AG10803 (cell line): ENCODE measurements at regions not wholly inside any gene's neighbourhood (a gene's known extent, or its start where the extent isn't known, plus 50 kb on each side); places are given as distances from the start of the nearest gene placed in this dataset.

ENCODE experiments used
- DNase-seq: peaks from one replicate; pipeline ENCODE4 v3.0.0; 2010; ENCODE audit warnings: low read depth
- H3K4me3 ChIP-seq: 2 replicates; pipeline ENCODE4 v1.5.1; 2011; ENCODE audit warnings: mild to moderate bottlenecking, low read length, control low read depth
- CTCF ChIP-seq: conservative IDR thresholded peaks from 2 replicates; pipeline ENCODE4 v1.5.1; 2011; ENCODE audit warnings: mild to moderate bottlenecking, low read length, control low read depth, inconsistent platforms

- no peak for DNase-seq
- no peak overlapping the region for H3K4me3 ChIP-seq
- TF ChIP-seq CTCF: no peak
Observed at GRCh38 chr1:187641463-187641862, 812.7 kb downstream of the PLA2G4A start.

GRCh38 chr1:187641907-187642306, 813.2 kb downstream of the PLA2G4A start:
- no peak for DNase-seq
- no peak overlapping the region for H3K4me3 ChIP-seq
- TF ChIP-seq CTCF: no peak

- no peak for DNase-seq
- TF ChIP-seq CTCF: no peak
- no peak overlapping the region for H3K4me3 ChIP-seq
Observed at GRCh38 chr1:187645651-187646050, 816.9 kb downstream of the PLA2G4A start.

- no peak for TF ChIP-seq CTCF
- H3K4me3 ChIP-seq: no peak overlapping the region
- DNase-seq: no peak
Observed at GRCh38 chr1:187646536-187647107, 817.9 kb downstream of the PLA2G4A start.

- no peak for TF ChIP-seq CTCF
- no peak for DNase-seq
- no peak overlapping the region for H3K4me3 ChIP-seq
Observed at GRCh38 chr1:187648091-187648490, 819.3 kb downstream of the PLA2G4A start.

GRCh38 chr1:187654635-187655034, 825.9 kb downstream of the PLA2G4A start:
- TF ChIP-seq CTCF: no peak
- no peak for DNase-seq
- H3K4me3 ChIP-seq: no peak overlapping the region

- no peak for TF ChIP-seq CTCF
- no peak for DNase-seq
Observed at GRCh38 chr1:187655104-187655503, 826.4 kb downstream of the PLA2G4A start.

More at GRCh38 chr1:187655104-187655503, 826.4 kb downstream of the PLA2G4A start:
- no peak overlapping the region for H3K4me3 ChIP-seq
